Fibroblast of lung (primary cell): ENCODE measurements at regions not wholly inside any gene's neighbourhood (a gene's known extent, or its start where the extent isn't known, plus 50 kb on each side); places are given as distances from the start of the nearest gene placed in this dataset.

Experiments
- CTCF ChIP-seq, 2 donors: IDR thresholded peaks in 1 of 2; conservative IDR thresholded peaks in 1 of 2; 1 replicate in 1 of 2; 2 replicates in 1 of 2; pipeline ENCODE4 v1.5.1; 2011 to 2012; ENCODE audit warnings: low read length in 2 of 2, control low read depth in 1 of 2, inconsistent platforms in 1 of 2, low read depth in 1 of 2, mild to moderate bottlenecking in 1 of 2
- EZH2 ChIP-seq: IDR thresholded peaks from 2 replicates; pipeline ENCODE4 v1.5.1; 2012; ENCODE audit warnings: low read length, control low read depth, mild to moderate bottlenecking; ENCODE audit errors: missing control alignments

- TF ChIP-seq CTCF (conservative IDR thresholded peaks at IDR 0.05 in 1 of 2, IDR thresholded peaks at IDR 0.05 in 1 of 2; ENCODE audit: low read depth in 1 of 2, low read length in 2 of 2) (no peak), EZH2 (no peak)
Observed at GRCh38 chr21:26686705-26687104, 113.6 kb upstream of the CYYR1 start.
